PC-3 (cell line): ENCODE measurements at regions not wholly inside any gene's neighbourhood (a gene's known extent, or its start where the extent isn't known, plus 50 kb on each side); places are given as distances from the start of the nearest gene placed in this dataset.

Source experiments
- ATAC-seq: fragments of 200-7000 bp; cut with Tn5 transposase; 2 replicates; pipeline ENCODE4 v1.9.1; 2020; ENCODE audit warnings: mild to moderate bottlenecking, moderate library complexity
- BruUV-seq: library from RNA; stranded (reverse); fragments of 400-500 nt; replicated peaks from 2 replicates; lab custom pipeline; 2021; lab: Mats Ljungman, UMichigan
- CTCF ChIA-PET: fragments of 300-600 bp; sonication (Branson Sonifier 250); formaldehyde crosslinking; loops from one replicate; lab custom pipeline; 2022; ENCODE audit warnings: antibody characterized with exemption; lab: Charles Lee
- POLR2A ChIA-PET: fragments of 300-600 bp; sonication (Branson Sonifier 250); formaldehyde crosslinking; loops from one replicate; lab custom pipeline; 2022; ENCODE audit warnings: antibody characterized with exemption; ENCODE audit not compliant: unreplicated experiment; lab: Charles Lee
- DNase-seq: peaks from one replicate; pipeline ENCODE4 v3.0.0-alpha.2; 2015
- H2AFZ ChIP-seq: fragments of 300-600 bp; sonication (generic); 2 replicates; pipeline ENCODE4 v1.6.0; 2016; ENCODE audit warnings: antibody characterized with exemption, low read length
- H3F3A ChIP-seq: fragments of 300-600 bp; sonication (generic); one replicate; pipeline ENCODE4 v1.6.0; 2017; ENCODE audit warnings: antibody characterized with exemption, low read length, control low read depth, mild to moderate bottlenecking; ENCODE audit not compliant: unreplicated experiment
- H3K27ac ChIP-seq: fragments of 300-600 bp; sonication (generic); 2 replicates; pipeline ENCODE4 v1.5.1; 2016; ENCODE audit warnings: mild to moderate bottlenecking, low read length
- H3K27me3 ChIP-seq: fragments of 300-600 bp; sonication (generic); 2 replicates; pipeline ENCODE4 v1.6.1; 2016; ENCODE audit warnings: low read length, mixed read lengths
- H3K36me3 ChIP-seq: fragments of 300-600 bp; sonication (generic); 2 replicates; pipeline ENCODE4 v1.6.1; 2016; ENCODE audit warnings: low read depth, mixed run types, low read length, mixed read lengths
- H3K4me1 ChIP-seq: fragments of 300-600 bp; sonication (generic); 2 replicates; pipeline ENCODE4 v1.5.1; 2016; ENCODE audit warnings: low read length; ENCODE audit not compliant: insufficient read depth
- H3K4me2 ChIP-seq: fragments of 300-600 bp; sonication (generic); 2 replicates; pipeline ENCODE4 v1.6.0; 2016; ENCODE audit warnings: low read length
- H3K4me3 ChIP-seq: fragments of 300-600 bp; sonication (generic); 2 replicates; pipeline ENCODE4 v1.5.1; 2016; ENCODE audit warnings: mild to moderate bottlenecking, low read length, mixed read lengths
- H3K79me2 ChIP-seq: fragments of 300-600 bp; sonication (generic); 2 replicates; pipeline ENCODE4 v1.6.1; 2017; ENCODE audit warnings: low read length, mixed read lengths
- H3K9ac ChIP-seq: fragments of 300-600 bp; sonication (generic); 2 replicates; pipeline ENCODE4 v1.6.0; 2016; ENCODE audit warnings: mild to moderate bottlenecking, low read length
- H3K9me2 ChIP-seq: fragments of 300-600 bp; sonication (generic); replicated peaks from 2 replicates; pipeline ENCODE4 v1.6.1; 2016; ENCODE audit warnings: mixed run types, low read length, mixed read lengths
- H3K9me3 ChIP-seq: fragments of 300-600 bp; sonication (generic); 2 replicates; pipeline ENCODE4 v1.6.1; 2016; ENCODE audit warnings: low read length, mixed read lengths
- H4K20me1 ChIP-seq: fragments of 300-600 bp; sonication (generic); 2 replicates; pipeline ENCODE4 v1.6.1; 2016; ENCODE audit warnings: low read length, mixed read lengths
- EZH2 ChIP-seq: fragments of 300-600 bp; sonication (generic); IDR thresholded peaks from one replicate; pipeline ENCODE4 v1.6.1; 2017; ENCODE audit warnings: antibody characterized with exemption, mild to moderate bottlenecking, low read length; ENCODE audit not compliant: unreplicated experiment
- EZH2phosphoT487 ChIP-seq: fragments of 300-600 bp; sonication (generic); IDR thresholded peaks from 2 replicates; pipeline ENCODE4 v1.6.1; 2018; ENCODE audit warnings: mild to moderate bottlenecking, antibody characterized with exemption, low read length, borderline replicate concordance
- intact Hi-C: fragments of 100-400 bp; cut with micrococcal nuclease; formaldehyde crosslinking; loops from 2 replicates; pipeline ENCODE4 v1.9.0; 2023
- TF ChIP-seq, protein P1 (sequence below): fragments of 300-600 bp; sonication (generic); conservative IDR thresholded peaks from 2 replicates; pipeline ENCODE4 v1.5.1; 2017; ENCODE audit warnings: antibody characterized with exemption, low read depth, mild to moderate bottlenecking, low read length

- Histone ChIP-seq H3K9ac (no peak overlapping the region), H3K27me3 (no peaks in the 10 kb centered on the region), H4K20me1 (no peaks in the 10 kb centered on the region), H3K27ac (no peak overlapping the region), H3K4me3 (no peak overlapping the region), H3K36me3 (no peaks in the 10 kb centered on the region), H3F3A (no peaks in the 10 kb centered on the region), H3K9me2 (no peaks in the 10 kb centered on the region), H2AFZ (no peak overlapping the region), H3K4me2 (no peak overlapping the region), H3K4me1 (peaks cover 10% of the 10 kb centered on the region; the same call in 1 of the 2 replicates), H3K9me3 (no peaks in the 10 kb centered on the region), H3K79me2 (no peaks in the 10 kb centered on the region)
- POLR2A ChIA-PET: no interaction called here
- BruUV-seq: no TSS peak
- TF ChIP-seq EZH2phosphoT487: no peak
- TF ChIP-seq EZH2: no peak
- TF ChIP-seq, protein P1, sequence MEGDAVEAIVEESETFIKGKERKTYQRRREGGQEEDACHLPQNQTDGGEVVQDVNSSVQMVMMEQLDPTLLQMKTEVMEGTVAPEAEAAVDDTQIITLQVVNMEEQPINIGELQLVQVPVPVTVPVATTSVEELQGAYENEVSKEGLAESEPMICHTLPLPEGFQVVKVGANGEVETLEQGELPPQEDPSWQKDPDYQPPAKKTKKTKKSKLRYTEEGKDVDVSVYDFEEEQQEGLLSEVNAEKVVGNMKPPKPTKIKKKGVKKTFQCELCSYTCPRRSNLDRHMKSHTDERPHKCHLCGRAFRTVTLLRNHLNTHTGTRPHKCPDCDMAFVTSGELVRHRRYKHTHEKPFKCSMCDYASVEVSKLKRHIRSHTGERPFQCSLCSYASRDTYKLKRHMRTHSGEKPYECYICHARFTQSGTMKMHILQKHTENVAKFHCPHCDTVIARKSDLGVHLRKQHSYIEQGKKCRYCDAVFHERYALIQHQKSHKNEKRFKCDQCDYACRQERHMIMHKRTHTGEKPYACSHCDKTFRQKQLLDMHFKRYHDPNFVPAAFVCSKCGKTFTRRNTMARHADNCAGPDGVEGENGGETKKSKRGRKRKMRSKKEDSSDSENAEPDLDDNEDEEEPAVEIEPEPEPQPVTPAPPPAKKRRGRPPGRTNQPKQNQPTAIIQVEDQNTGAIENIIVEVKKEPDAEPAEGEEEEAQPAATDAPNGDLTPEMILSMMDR: no peak
- ATAC-seq: no peak
- CTCF ChIA-PET: no interaction called here
- no peak for DNase-seq
- intact Hi-C loops: no loop called here
These were observed 245.2 kb upstream of the SMIM31 start for GRCh38 chr4:164508771-164509170.

DNA sequence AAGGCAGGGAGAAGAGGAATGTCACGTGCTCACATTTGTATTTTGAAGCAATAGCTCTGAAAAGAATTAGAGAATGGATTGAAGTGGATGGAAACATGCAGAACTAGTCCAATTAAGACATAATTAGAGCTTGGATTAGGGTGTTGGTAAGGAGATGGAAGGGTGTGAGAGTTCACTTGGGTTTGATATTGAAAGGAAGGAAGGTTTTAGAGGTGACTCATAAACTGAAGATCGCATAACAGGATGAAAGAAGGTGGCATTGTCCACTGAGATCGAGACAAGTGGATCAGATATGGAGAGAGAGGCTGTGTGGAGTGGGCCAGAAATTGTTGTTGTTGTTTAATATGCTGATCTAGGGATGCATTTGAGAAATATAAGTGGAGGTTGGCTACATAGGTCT, 244.0 kb upstream of the SMIM31 start:
- Histone ChIP-seq H3K79me2 (no peaks in the 10 kb centered on the region), H3K9ac (no peak overlapping the region), H3K36me3 (no peaks in the 10 kb centered on the region), H3K4me3 (no peak overlapping the region), H3K9me3 (no peaks in the 10 kb centered on the region), H3K4me2 (no peak overlapping the region), H3F3A (no peaks in the 10 kb centered on the region), H2AFZ (no peak overlapping the region), H3K27ac (no peak overlapping the region), H3K4me1 (peaks cover 10% of the 10 kb centered on the region; the same call in 1 of the 2 replicates), H4K20me1 (no peaks in the 10 kb centered on the region), H3K9me2 (no peaks in the 10 kb centered on the region), H3K27me3 (no peaks in the 10 kb centered on the region)
- no peak for TF ChIP-seq EZH2
- TF ChIP-seq, protein P1: no peak
- TF ChIP-seq EZH2phosphoT487: no peak
- ChIA-PET CTCF (no interaction called here), POLR2A (no interaction called here)
- no peak; the same call in 1 of the 2 replicates for ATAC-seq
- no TSS peak for BruUV-seq
- peak; percentile 35 for DNase-seq
- intact Hi-C loops: no loop called here

DNA sequence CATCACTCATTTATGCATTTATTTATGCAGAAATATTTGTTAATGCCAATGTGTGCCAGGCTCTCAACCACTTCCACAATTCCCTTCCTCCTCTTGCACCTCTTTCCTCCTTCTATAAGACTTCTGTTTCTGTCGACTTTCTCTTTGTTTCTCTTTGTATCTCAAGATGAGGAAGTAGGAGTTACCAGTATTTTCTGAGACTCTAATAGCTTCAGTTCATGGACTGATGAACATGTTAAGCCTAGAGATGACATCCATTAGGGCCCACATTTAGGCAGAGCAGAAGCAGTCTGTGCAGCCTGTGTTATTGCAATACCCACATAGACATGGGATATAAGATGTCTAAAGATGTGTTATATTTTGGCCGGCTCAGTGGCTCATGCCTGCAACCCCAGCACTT, 241.8 kb upstream of the SMIM31 start:
- TF ChIP-seq EZH2phosphoT487 (no peak), EZH2 (no peak)
- TF ChIP-seq, protein P1: no peak
- Histone ChIP-seq H2AFZ (no peak overlapping the region), H3K9ac (no peak overlapping the region), H3K9me2 (no peaks in the 10 kb centered on the region), H3K27ac (no peak overlapping the region), H3K27me3 (no peaks in the 10 kb centered on the region), H3F3A (no peaks in the 10 kb centered on the region), H3K4me3 (no peak overlapping the region), H4K20me1 (no peaks in the 10 kb centered on the region), H3K79me2 (no peaks in the 10 kb centered on the region), H3K4me2 (no peak overlapping the region), H3K9me3 (no peaks in the 10 kb centered on the region), H3K4me1 (peaks cover 10% of the 10 kb centered on the region; the same call in 1 of the 2 replicates), H3K36me3 (no peaks in the 10 kb centered on the region)
- POLR2A ChIA-PET: no interaction called here
- no peak for ATAC-seq
- intact Hi-C loops: no loop called here
- no TSS peak for BruUV-seq
- CTCF ChIA-PET: no interaction called here
- no peak for DNase-seq
